ENCODE measurements at regions not wholly inside any gene's neighbourhood (a gene's known extent, or its start where the extent isn't known, plus 50 kb on each side); places are given as distances from the start of the nearest gene placed in this dataset.

DNA sequence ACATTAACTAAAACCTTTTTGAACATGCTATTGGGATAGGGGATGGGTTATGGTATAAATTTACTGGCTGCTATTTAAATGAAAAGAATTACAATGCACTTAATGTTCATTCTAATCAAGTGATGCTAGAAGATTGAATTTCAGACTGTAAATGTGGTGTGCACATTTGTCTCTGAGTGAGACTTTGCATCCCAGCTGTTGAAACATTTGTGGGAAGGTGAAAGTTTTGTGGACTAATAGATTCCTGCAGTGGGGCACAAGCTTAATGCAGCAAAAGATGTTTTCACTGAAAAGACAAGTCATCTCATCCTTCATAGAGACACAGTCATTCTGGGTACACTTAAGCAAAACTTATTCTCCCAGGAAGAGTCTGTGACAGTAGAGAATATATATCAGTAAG, 323.6 kb downstream of the NFIB start (continued):
- TF ChIP-seq, protein P1, sequence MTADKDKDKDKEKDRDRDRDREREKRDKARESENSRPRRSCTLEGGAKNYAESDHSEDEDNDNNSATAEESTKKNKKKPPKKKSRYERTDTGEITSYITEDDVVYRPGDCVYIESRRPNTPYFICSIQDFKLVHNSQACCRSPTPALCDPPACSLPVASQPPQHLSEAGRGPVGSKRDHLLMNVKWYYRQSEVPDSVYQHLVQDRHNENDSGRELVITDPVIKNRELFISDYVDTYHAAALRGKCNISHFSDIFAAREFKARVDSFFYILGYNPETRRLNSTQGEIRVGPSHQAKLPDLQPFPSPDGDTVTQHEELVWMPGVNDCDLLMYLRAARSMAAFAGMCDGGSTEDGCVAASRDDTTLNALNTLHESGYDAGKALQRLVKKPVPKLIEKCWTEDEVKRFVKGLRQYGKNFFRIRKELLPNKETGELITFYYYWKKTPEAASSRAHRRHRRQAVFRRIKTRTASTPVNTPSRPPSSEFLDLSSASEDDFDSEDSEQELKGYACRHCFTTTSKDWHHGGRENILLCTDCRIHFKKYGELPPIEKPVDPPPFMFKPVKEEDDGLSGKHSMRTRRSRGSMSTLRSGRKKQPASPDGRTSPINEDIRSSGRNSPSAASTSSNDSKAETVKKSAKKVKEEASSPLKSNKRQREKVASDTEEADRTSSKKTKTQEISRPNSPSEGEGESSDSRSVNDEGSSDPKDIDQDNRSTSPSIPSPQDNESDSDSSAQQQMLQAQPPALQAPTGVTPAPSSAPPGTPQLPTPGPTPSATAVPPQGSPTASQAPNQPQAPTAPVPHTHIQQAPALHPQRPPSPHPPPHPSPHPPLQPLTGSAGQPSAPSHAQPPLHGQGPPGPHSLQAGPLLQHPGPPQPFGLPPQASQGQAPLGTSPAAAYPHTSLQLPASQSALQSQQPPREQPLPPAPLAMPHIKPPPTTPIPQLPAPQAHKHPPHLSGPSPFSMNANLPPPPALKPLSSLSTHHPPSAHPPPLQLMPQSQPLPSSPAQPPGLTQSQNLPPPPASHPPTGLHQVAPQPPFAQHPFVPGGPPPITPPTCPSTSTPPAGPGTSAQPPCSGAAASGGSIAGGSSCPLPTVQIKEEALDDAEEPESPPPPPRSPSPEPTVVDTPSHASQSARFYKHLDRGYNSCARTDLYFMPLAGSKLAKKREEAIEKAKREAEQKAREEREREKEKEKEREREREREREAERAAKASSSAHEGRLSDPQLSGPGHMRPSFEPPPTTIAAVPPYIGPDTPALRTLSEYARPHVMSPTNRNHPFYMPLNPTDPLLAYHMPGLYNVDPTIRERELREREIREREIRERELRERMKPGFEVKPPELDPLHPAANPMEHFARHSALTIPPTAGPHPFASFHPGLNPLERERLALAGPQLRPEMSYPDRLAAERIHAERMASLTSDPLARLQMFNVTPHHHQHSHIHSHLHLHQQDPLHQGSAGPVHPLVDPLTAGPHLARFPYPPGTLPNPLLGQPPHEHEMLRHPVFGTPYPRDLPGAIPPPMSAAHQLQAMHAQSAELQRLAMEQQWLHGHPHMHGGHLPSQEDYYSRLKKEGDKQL (CRISPR knock-in tag; IDR thresholded peaks at IDR 0.05; ENCODE audit: low read depth) = no peak
- TF ChIP-seq FOXC1 (CRISPR knock-in tag; IDR thresholded peaks at IDR 0.05; ENCODE audit: borderline replicate concordance) (no peak), FOXO1 (CRISPR knock-in tag; IDR thresholded peaks at IDR 0.05) (no peak), NR2C2 (CRISPR knock-in tag; IDR thresholded peaks at IDR 0.05; ENCODE audit: borderline replicate concordance) (no peak)

DNA sequence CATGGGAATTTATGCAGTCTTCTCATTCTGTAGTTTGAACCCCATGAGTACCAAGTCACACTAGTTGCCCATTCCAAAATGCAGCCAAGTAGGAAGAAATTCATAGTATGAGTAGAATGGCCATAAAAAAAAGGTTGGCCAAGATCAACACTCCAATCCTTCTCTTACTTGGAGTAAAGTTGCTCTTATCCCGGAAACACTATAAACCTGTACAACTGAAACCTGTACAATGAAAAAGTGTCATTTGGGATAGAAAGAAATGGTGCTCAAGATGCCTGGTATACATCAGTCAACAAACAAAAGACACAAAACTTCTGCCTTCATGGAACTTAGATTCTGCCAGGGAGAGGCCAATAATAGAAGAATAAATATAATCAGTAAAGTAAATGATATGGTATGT, 325.0 kb downstream of the NFIB start:
- no peak for TF ChIP-seq MIER2 (CRISPR knock-in tag; IDR thresholded peaks at IDR 0.05)
- no peak for TF ChIP-seq ZNF136 (CRISPR knock-in tag; IDR thresholded peaks at IDR 0.05; ENCODE audit: low read depth)
- no peak for TF ChIP-seq ZNF33B (CRISPR knock-in tag; IDR thresholded peaks at IDR 0.05)
- no peak for TF ChIP-seq SOX13 (IDR thresholded peaks at IDR 0.05)
- no peak for TF ChIP-seq SOX13 (CRISPR knock-in tag; conservative IDR thresholded peaks at IDR 0.05 in 1 of 2, IDR thresholded peaks at IDR 0.05 in 1 of 2)
- intact Hi-C loops (cut with micrococcal nuclease; ENCODE audit: unreplicated experiment) (no loop called here), in situ Hi-C loops (cut with HindIII; ENCODE audit: extremely low pct_ligation_motif_present, low pct_unique_long_range_greater_than_20kb) (no loop called here)
- Histone ChIP-seq H3K79me2 (ENCODE audit: insufficient read depth, low read length) (no peaks in the 10 kb centered on the region), H3K27ac (ENCODE audit: extremely low read length, insufficient read depth, low read length) (no peak overlapping the region), H4K20me1 (ENCODE audit: insufficient read depth, low read length) (no peaks in the 10 kb centered on the region), H3K4me1 (ENCODE audit: insufficient read depth, low read length) (no peaks in the 10 kb centered on the region), H3K27me3 (ENCODE audit: control insufficient read depth in 1 of 2, insufficient read depth in 2 of 2, low read length in 2 of 2) (no peaks in the 10 kb centered on the region), H3K36me3 (replicated peaks in 1 of 2; ENCODE audit: control insufficient read depth in 1 of 2, insufficient read depth in 2 of 2, low read length in 2 of 2) (no peaks in the 10 kb centered on the region), H2AFZ (ENCODE audit: low read length) (no peak overlapping the region), H3K9me3 (ENCODE audit: low read length) (no peaks in the 10 kb centered on the region), H3K9ac (ENCODE audit: insufficient read depth, low read depth, low read length) (no peak overlapping the region), H3K4me3 (replicated peaks in 1 of 3; ENCODE audit: insufficient read depth in 1 of 3, low read depth in 2 of 3, low read length in 3 of 3) (no peak overlapping the region), H3K4me2 (ENCODE audit: low read depth, low read length) (no peak overlapping the region)
- POLR2A ChIA-PET = no interaction called here
- WGBS (ENCODE audit: low lambda C conversion rate) = 40% methylated on average over 1 of the region's 1 CpG
- no TSS peak for BruUV-seq (replicated peaks)
- DNase-seq (ENCODE audit: low spot score) (no peak), FAIRE-seq (no peak), ATAC-seq (no peak)
- CTCF ChIA-PET (ENCODE audit: low intra/inter-chr PET ratio, low total read pairs) = no interaction called here
